ENCODE measurements at regions not wholly inside any gene's neighbourhood (a gene's known extent, or its start where the extent isn't known, plus 50 kb on each side); places are given as distances from the start of the nearest gene placed in this dataset.
"Not testable (repeated sequence)": the region's sequence is repeated elsewhere in the genome, so short reads cannot be mapped to it uniquely, and the experiment has no call there.

- H3K79me1 ChIP-seq (ENCODE audit: low read depth, low read length); H3K23me2 ChIP-seq (ENCODE audit: low read depth, low read length); H3K27me3 ChIP-seq (replicated peaks in 1 of 4; ENCODE audit: control insufficient read depth in 3 of 4, extremely low read depth in 1 of 4, insufficient read depth in 3 of 4, low read length in 3 of 4); H3K56ac ChIP-seq (replicated peaks; ENCODE audit: insufficient read length, low read depth, low read length); H3K4me3 ChIP-seq (ENCODE audit: extremely low read depth in 1 of 4, insufficient read depth in 2 of 4, low read depth in 3 of 4, low read length in 4 of 4); H3K79me2 ChIP-seq (ENCODE audit: control insufficient read depth in 1 of 2, insufficient read depth in 2 of 2, low read length in 2 of 2); H3K9ac ChIP-seq (replicated peaks in 1 of 4; ENCODE audit: extremely low read depth in 1 of 4, low read depth in 3 of 4, low read length in 3 of 4); H4K8ac ChIP-seq (ENCODE audit: extremely low read depth, insufficient read depth, low read length); H2BK120ac ChIP-seq (replicated peaks; ENCODE audit: low read depth, low read length); H3K36me3 ChIP-seq (ENCODE audit: control insufficient read depth in 2 of 4, insufficient read depth in 4 of 4, low read length in 3 of 4); H4K91ac ChIP-seq (replicated peaks; ENCODE audit: insufficient read length, low read length); H2AFZ ChIP-seq (ENCODE audit: low read length); H3K4me2 ChIP-seq (ENCODE audit: insufficient read depth in 1 of 2, low read depth in 2 of 2, low read length in 2 of 2); FAIRE-seq; H4K5ac ChIP-seq (ENCODE audit: insufficient read length, low read depth, low read length); H3K18ac ChIP-seq (ENCODE audit: extremely low read depth, low read length); CTCF ChIA-PET (ENCODE audit: partially characterized antibody); H3K4me1 ChIP-seq (replicated peaks in 1 of 4; ENCODE audit: control insufficient read depth in 3 of 4, insufficient read depth in 4 of 4, low read length in 3 of 4); DNase-seq (ENCODE audit: low read depth in 1 of 2, low spot score in 2 of 2); H2BK5ac ChIP-seq (ENCODE audit: low read depth, low read length); H3K9me3 ChIP-seq (ENCODE audit: insufficient read depth in 2 of 2, low read depth in 1 of 2, low read length in 1 of 2); H3K27ac ChIP-seq (ENCODE audit: low read depth, low read length); H3K4ac ChIP-seq (replicated peaks; ENCODE audit: insufficient read length, low read depth, low read length); H2AK5ac ChIP-seq (ENCODE audit: low read depth, low read length); H3K14ac ChIP-seq (ENCODE audit: insufficient read length); H2BK20ac ChIP-seq (ENCODE audit: low read length); POLR2A ChIA-PET (ENCODE audit: partially characterized antibody); H3K23ac ChIP-seq (ENCODE audit: insufficient read length); H2BK12ac ChIP-seq (ENCODE audit: low read depth, low read length); H4K20me1 ChIP-seq (replicated peaks in 1 of 2; ENCODE audit: control insufficient read depth in 1 of 2, insufficient read depth in 2 of 2, low read length in 2 of 2); H2BK15ac ChIP-seq (ENCODE audit: low read length): not testable (repeated sequence)
- no CpG with 5 or more reads among the region's 2 CpGs for WGBS, 2 experiments (ENCODE audit: extremely low coverage in 1 of 2, insufficient coverage in 1 of 2, insufficient read length in 1 of 2, insufficient replicate concordance in 2 of 2, low coverage in 1 of 2, low lambda C conversion rate in 2 of 2, missing lambda C conversion rate in 1 of 2)
Measured at GRCh38 chr1:143874625-143875024, 97.2 kb downstream of the FAM72C start.

- H2BK15ac ChIP-seq (ENCODE audit: low read length); H3K27me3 ChIP-seq (replicated peaks in 1 of 4; ENCODE audit: control insufficient read depth in 3 of 4, extremely low read depth in 1 of 4, insufficient read depth in 3 of 4, low read length in 3 of 4); H3K23ac ChIP-seq (ENCODE audit: insufficient read length); H3K18ac ChIP-seq (ENCODE audit: extremely low read depth, low read length); H4K8ac ChIP-seq (ENCODE audit: extremely low read depth, insufficient read depth, low read length); DNase-seq (ENCODE audit: low read depth in 1 of 2, low spot score in 2 of 2); H3K56ac ChIP-seq (replicated peaks; ENCODE audit: insufficient read length, low read depth, low read length); H3K4me2 ChIP-seq (ENCODE audit: insufficient read depth in 1 of 2, low read depth in 2 of 2, low read length in 2 of 2); H2AK5ac ChIP-seq (ENCODE audit: low read depth, low read length); H4K20me1 ChIP-seq (replicated peaks in 1 of 2; ENCODE audit: control insufficient read depth in 1 of 2, insufficient read depth in 2 of 2, low read length in 2 of 2); H2BK5ac ChIP-seq (ENCODE audit: low read depth, low read length); H2AFZ ChIP-seq (ENCODE audit: low read length); H2BK20ac ChIP-seq (ENCODE audit: low read length); H4K91ac ChIP-seq (replicated peaks; ENCODE audit: insufficient read length, low read length); H2BK12ac ChIP-seq (ENCODE audit: low read depth, low read length); CTCF ChIA-PET (ENCODE audit: partially characterized antibody); H3K79me1 ChIP-seq (ENCODE audit: low read depth, low read length); H3K9me3 ChIP-seq (ENCODE audit: insufficient read depth in 2 of 2, low read depth in 1 of 2, low read length in 1 of 2); H2BK120ac ChIP-seq (replicated peaks; ENCODE audit: low read depth, low read length); H3K4me1 ChIP-seq (replicated peaks in 1 of 4; ENCODE audit: control insufficient read depth in 3 of 4, insufficient read depth in 4 of 4, low read length in 3 of 4); H3K14ac ChIP-seq (ENCODE audit: insufficient read length); FAIRE-seq; H3K9ac ChIP-seq (replicated peaks in 1 of 4; ENCODE audit: extremely low read depth in 1 of 4, low read depth in 3 of 4, low read length in 3 of 4); H3K4me3 ChIP-seq (ENCODE audit: extremely low read depth in 1 of 4, insufficient read depth in 2 of 4, low read depth in 3 of 4, low read length in 4 of 4); H3K4ac ChIP-seq (replicated peaks; ENCODE audit: insufficient read length, low read depth, low read length); H3K27ac ChIP-seq (ENCODE audit: low read depth, low read length); H3K23me2 ChIP-seq (ENCODE audit: low read depth, low read length); H4K5ac ChIP-seq (ENCODE audit: insufficient read length, low read depth, low read length); POLR2A ChIA-PET (ENCODE audit: partially characterized antibody); H3K79me2 ChIP-seq (ENCODE audit: control insufficient read depth in 1 of 2, insufficient read depth in 2 of 2, low read length in 2 of 2); H3K36me3 ChIP-seq (ENCODE audit: control insufficient read depth in 2 of 4, insufficient read depth in 4 of 4, low read length in 3 of 4): not testable (repeated sequence)
- 100% methylated on average over 2 of the region's 5 CpGs; no CpG with 5 or more reads in 1 of the 2 experiments for WGBS, 2 experiments (ENCODE audit: extremely low coverage in 1 of 2, insufficient coverage in 1 of 2, insufficient read length in 1 of 2, insufficient replicate concordance in 2 of 2, low coverage in 1 of 2, low lambda C conversion rate in 2 of 2, missing lambda C conversion rate in 1 of 2)
Measured at GRCh38 chr1:143873650-143874049, 98.1 kb downstream of the FAM72C start.
